ENCODE measurements at regions not wholly inside any gene's neighbourhood (a gene's known extent, or its start where the extent isn't known, plus 50 kb on each side); places are given as distances from the start of the nearest gene placed in this dataset.

GRCh38 chr13:24065176-24065575 is 95.3 kb upstream of the SPATA13 start:
- Histone ChIP-seq H3K4me1 (peaks cover 0 to 4% of the 10 kb centered on the region in 2 donors), H3K9me3 (no peaks in the 10 kb centered on the region), H3K36me3 (no peaks in the 10 kb centered on the region), H3K4me3 (no peak overlapping the region), H3K27me3 (no peaks in the 10 kb centered on the region), H3K27ac (no peak overlapping the region)
- TF ChIP-seq CTCF (IDR thresholded peaks at IDR 0.05), result no peak
- DNase-seq (ENCODE audit: low spot score), result no peak

DNA sequence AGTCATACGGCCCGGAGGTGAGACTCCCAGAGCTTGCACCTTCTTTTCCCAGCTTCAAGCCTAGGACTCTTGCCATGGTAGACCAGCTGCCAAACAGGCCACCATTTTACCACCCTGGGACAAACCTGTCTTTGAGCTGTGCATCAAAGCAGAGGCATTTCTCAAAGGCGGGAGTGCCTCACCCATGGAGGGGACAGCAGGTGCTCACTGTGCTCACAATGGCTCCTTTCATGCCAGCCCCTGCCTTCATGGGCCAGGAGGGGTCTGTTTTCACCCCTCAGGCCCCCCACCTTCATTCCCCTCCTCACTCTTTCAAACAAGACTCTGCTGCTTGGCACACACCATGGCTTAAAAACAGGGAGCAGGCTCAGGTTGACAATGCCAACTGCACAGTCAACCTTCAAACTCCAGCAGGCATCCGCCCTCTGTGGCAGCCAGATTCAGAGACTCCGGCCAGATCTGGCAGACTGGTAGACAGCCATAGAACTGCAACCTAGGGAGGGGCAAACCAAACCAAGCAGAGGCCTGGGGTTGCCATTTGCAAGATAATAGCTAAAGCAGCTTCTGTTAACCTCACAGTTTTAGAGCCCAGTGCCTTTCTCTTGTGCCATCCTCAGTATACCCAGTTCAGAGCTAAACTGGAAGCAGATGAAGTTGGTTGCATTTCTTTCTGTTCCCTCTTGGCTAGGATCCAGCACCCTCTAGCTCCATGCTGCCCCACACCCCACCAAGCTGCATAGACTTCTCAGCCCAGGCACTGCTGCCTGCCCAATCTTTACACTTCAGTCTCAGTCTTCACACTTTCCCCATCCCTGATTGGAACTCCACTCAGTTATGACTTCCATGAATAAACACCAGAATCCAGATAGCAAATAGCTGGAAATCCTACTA is 93.9 kb upstream of the SPATA13 start:
- H3K9me3 ChIP-seq, result no peaks in the 10 kb centered on the region
- no peak for DNase-seq (ENCODE audit: low spot score)
- H3K4me3 ChIP-seq, result no peak overlapping the region
- H3K27ac ChIP-seq, result no peak overlapping the region
- H3K27me3 ChIP-seq, result no peaks in the 10 kb centered on the region
- no peak for TF ChIP-seq CTCF (IDR thresholded peaks at IDR 0.05)
- H3K36me3 ChIP-seq, result no peaks in the 10 kb centered on the region
- peaks cover 0 to 4% of the 10 kb centered on the region in 2 donors for H3K4me1 ChIP-seq

DNA sequence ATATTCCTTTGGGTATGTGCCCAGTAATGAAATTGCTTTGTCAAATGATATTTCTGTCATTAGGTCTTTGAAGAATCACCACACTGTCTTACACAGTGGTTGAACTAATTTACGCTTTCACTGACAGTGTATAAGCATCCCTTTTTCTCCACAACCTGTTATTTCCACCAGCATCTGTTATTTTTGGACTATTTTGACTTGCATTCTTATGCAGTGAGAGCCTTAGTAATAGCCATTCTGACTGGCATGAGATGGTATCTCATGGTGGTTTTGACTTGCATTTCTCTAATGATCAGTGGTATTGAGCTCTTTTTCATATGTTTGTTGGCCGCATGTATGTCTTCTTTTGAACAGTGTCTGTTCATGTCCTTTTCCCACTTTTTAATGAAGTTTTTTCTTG is 92.0 kb upstream of the SPATA13 start:
- H3K36me3 ChIP-seq, result no peaks in the 10 kb centered on the region
- no peaks in the 10 kb centered on the region for H3K9me3 ChIP-seq
- no peaks in the 10 kb centered on the region for H3K27me3 ChIP-seq
- no peak overlapping the region for H3K27ac ChIP-seq
- TF ChIP-seq CTCF (IDR thresholded peaks at IDR 0.05), result no peak
- no peak overlapping the region for H3K4me3 ChIP-seq
- peaks cover 0 to 4% of the 10 kb centered on the region in 2 donors for H3K4me1 ChIP-seq
- DNase-seq (ENCODE audit: low spot score), result no peak

- DNase-seq (ENCODE audit: low spot score), result no peak
- Histone ChIP-seq H3K4me3 (no peak overlapping the region), H3K36me3 (no peaks in the 10 kb centered on the region), H3K9me3 (no peaks in the 10 kb centered on the region), H3K27ac (peak overlapping the region; percentile 31 to 54), H3K4me1 (peaks cover 0 to 8% of the 10 kb centered on the region in 2 donors), H3K27me3 (no peaks in the 10 kb centered on the region)
- TF ChIP-seq CTCF (IDR thresholded peaks at IDR 0.05), result no peak
Measured at GRCh38 chr13:24071016-24071415, 89.5 kb upstream of the SPATA13 start.

DNA sequence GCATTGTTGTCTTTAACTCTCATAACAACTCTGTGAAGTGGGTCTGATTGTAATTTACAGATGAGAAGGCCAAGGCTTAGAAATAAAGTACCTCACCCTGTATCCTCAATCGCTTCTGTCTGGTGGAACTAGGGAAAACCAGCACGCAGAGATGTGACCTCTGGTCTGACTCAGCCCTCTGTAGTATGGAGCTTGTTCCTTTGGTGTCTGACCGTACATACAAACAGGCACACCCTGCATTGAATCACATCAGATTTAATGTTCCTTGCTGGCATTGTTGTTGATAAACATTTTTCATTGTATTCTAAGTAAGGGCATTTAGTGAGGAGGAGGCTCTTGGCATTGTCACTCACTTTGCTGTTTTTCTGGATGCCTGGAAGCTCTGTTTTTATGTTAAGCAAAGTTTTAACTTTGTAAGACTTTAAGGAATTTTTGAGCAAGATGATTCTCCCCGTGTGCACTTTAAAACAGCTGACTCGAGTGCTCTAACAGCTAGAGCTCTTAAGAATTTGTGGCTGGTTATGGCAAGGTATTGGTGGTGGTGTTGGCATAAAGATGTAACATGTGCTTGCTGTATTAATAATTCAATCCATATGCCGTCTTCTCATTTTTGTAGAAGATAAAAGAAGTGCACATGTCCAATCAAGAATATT is 89.0 kb upstream of the SPATA13 start:
- Histone ChIP-seq H3K4me1 (peaks cover 0 to 8% of the 10 kb centered on the region in 2 donors), H3K36me3 (no peaks in the 10 kb centered on the region), H3K27me3 (no peaks in the 10 kb centered on the region), H3K4me3 (no peak overlapping the region), H3K9me3 (no peaks in the 10 kb centered on the region), H3K27ac (peak overlapping the region in 1 of 2 donors; percentile 54)
- no peak for TF ChIP-seq CTCF (IDR thresholded peaks at IDR 0.05)
- no peak for DNase-seq (ENCODE audit: low spot score)

All from right atrium auricular region (tissue), 2 donors.